ENCODE measurements at regions not wholly inside any gene's neighbourhood (a gene's known extent, or its start where the extent isn't known, plus 50 kb on each side); places are given as distances from the start of the nearest gene placed in this dataset.

- peaks cover 0 to 7% (median 0%) of the 10 kb centered on the region in 12 donors for H3K9me3 ChIP-seq
- intact Hi-C loops (cut with DNase I), result no loop called here
- ATAC-seq (no peak), DNase-seq (no peak)
- H3K27me3 ChIP-seq, result no peaks in the 10 kb centered on the region
- H3K4me3 ChIP-seq, result no peak overlapping the region
- no peaks in the 10 kb centered on the region for H3K36me3 ChIP-seq
- TF ChIP-seq POLR2A (IDR thresholded peaks at IDR 0.05), result no peak
- TF ChIP-seq CTCF (IDR thresholded peaks at IDR 0.05), result no peak
- no peak overlapping the region for H3K27ac ChIP-seq
- 88 to 93% (median 90%) methylated on average over 23 to 27 of the region's 27 CpGs for WGBS, 4 donors
- H3K4me1 ChIP-seq, result peaks cover 0 to 3% (median 0%) of the 10 kb centered on the region in 12 donors
Observed at GRCh38 chr11:81990659-81991443, 742.8 kb downstream of the FAM181B start.

- Histone ChIP-seq H3K4me3 (no peak overlapping the region), H3K36me3 (no peaks in the 10 kb centered on the region), H3K4me1 (peaks cover 0 to 3% (median 0%) of the 10 kb centered on the region in 12 donors), H3K9me3 (peaks cover 0 to 13% (median 0%) of the 10 kb centered on the region in 12 donors), H3K27ac (no peak overlapping the region), H3K27me3 (no peaks in the 10 kb centered on the region)
- ATAC-seq (no peak), DNase-seq (no peak)
- intact Hi-C loops (cut with DNase I), result no loop called here
- WGBS, 4 donors, result 79 to 88% (median 82%) methylated on average over 3 of the region's 3 CpGs
- TF ChIP-seq POLR2A (IDR thresholded peaks at IDR 0.05), result no peak
- no peak for TF ChIP-seq CTCF (IDR thresholded peaks at IDR 0.05)
Observed at GRCh38 chr11:81989093-81989492, 744.6 kb downstream of the FAM181B start.

- Histone ChIP-seq H3K4me1 (peaks cover 0 to 3% (median 0%) of the 10 kb centered on the region in 12 donors), H3K4me3 (no peak overlapping the region), H3K27me3 (no peaks in the 10 kb centered on the region), H3K27ac (no peak overlapping the region), H3K36me3 (no peaks in the 10 kb centered on the region), H3K9me3 (peaks cover 0 to 20% (median 0%) of the 10 kb centered on the region in 12 donors)
- intact Hi-C loops (cut with DNase I), result no loop called here
- 64 to 69% (median 66%) methylated on average over 3 of the region's 3 CpGs for WGBS, 4 donors
- DNase-seq (no peak), ATAC-seq (peak in 3 of 4 donors; percentile 45 to 78 (median 47))
- no peak for TF ChIP-seq POLR2A (IDR thresholded peaks at IDR 0.05)
- TF ChIP-seq CTCF (IDR thresholded peaks at IDR 0.05), result no peak
Observed at GRCh38 chr11:81987829-81988472, 745.7 kb downstream of the FAM181B start.

GRCh38 chr11:81986556-81987161 is 747.0 kb downstream of the FAM181B start:
- peaks cover 0 to 20% (median 0%) of the 10 kb centered on the region in 12 donors for H3K9me3 ChIP-seq
- intact Hi-C loops (cut with DNase I), result no loop called here
- no peaks in the 10 kb centered on the region for H3K27me3 ChIP-seq
- H3K4me3 ChIP-seq, result no peak overlapping the region
- ATAC-seq (no peak), DNase-seq (peak in 1 of 5 donors; percentile 43)
- no peak for TF ChIP-seq POLR2A (IDR thresholded peaks at IDR 0.05)
- TF ChIP-seq CTCF (IDR thresholded peaks at IDR 0.05), result no peak
- no peaks in the 10 kb centered on the region for H3K36me3 ChIP-seq
- no peak overlapping the region for H3K27ac ChIP-seq
- 80 to 88% (median 84%) methylated on average over 18 to 31 of the region's 31 CpGs for WGBS, 4 donors
- peaks cover 0 to 3% (median 0%) of the 10 kb centered on the region in 12 donors for H3K4me1 ChIP-seq

All from heart left ventricle (tissue), 16 donors.